Dermis blood vessel endothelial cell (primary cell): ENCODE measurements at regions not wholly inside any gene's neighbourhood (a gene's known extent, or its start where the extent isn't known, plus 50 kb on each side); places are given as distances from the start of the nearest gene placed in this dataset.
"Not testable (repeated sequence)": the region's sequence is repeated elsewhere in the genome, so short reads cannot be mapped to it uniquely, and the experiment has no call there.

Source experiments
- DNase-seq: peaks from one replicate; pipeline ENCODE4 v3.0.0; 2010

DNA sequence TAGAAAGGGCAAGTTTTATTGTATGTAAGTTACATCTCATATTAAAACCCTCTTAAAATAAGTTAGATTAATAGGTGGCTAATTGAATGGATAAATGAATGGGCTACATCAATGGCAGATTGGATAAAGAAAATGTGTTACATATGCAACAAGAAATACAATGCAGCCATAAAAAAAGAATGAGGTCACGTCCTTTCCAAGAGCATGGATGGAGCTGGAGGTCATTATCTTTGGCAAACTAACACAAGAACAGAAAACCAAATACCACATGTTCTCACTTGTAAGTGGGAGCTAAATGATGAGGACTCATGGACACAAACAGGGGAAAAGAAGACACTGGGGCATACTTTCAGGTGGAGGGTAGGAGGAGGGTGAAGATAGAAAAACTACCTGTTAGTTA, 182.2 kb upstream of the GNAI1 start:
- DNase-seq, result no peak

DNA sequence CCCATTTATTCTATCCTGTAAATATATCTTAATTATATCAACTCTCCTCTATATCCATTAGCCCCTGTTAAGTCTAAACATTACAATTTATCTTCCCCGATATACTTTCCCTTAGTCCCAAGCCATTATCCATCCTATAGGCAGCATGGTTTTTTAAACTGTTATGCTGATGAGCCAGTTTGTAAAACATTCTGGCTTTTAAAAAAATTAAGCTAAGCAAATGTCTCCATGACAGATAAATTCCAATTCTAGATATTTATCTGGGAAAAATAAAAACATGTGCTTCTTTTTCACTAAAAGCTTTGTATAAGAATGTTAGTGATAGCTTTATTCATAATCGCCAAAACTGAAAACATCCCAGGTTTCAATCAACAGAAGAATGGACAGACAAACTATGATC, 183.2 kb upstream of the GNAI1 start:
- DNase-seq, result no peak

DNA sequence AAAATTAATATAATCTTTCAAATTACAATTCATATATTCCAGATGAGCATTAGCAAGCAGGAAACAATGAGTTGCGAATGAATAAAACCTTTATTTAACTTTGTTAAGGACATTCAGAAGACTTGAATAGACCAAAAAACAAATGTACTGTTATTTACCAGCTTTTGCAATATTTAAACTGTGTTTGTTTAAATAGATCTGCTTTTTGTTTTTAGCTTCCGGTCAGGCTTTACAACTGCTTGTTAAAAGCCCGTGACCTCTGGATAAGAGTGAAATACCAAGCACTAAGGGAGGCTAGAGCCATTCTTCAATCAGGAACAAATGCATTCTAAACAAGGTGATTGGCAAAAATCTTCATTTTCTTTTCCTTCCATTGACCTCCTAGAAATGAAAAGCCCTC, 184.9 kb upstream of the GNAI1 start:
- DNase-seq, result no peak

DNA sequence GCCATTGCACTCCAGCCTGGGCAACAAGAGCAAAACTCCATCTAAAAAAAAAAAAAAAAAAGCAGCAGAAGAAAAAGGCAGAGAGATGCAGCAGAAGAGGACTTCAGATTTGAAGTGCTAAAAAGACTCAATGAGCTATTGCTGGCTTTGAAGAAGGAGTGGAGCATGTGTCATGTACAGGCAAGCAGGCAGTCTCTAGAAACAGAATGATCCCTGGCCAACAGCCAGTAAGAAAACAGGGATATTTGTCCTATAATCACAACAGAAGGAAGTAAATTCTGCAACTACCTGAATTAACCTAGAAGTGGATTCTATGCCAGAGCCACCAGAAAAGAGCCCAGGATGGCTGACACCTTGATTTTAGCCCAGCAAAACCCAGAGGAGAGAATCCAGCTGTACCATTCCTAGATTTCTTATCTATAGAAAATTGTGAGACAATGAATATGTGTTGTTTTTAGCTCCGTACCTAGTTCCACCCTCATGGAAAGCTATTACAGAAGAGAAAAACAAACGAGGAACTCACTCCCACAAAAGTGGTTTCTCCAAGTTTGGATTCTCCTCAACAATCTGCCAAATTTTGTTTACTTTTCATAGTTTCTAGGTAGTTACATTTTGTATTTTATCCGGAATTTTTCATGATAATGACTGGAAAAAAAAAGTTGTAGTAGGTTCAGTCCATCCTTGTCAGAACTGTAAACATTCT, 198.2 kb upstream of the GNAI1 start:
- no peak for DNase-seq

DNA sequence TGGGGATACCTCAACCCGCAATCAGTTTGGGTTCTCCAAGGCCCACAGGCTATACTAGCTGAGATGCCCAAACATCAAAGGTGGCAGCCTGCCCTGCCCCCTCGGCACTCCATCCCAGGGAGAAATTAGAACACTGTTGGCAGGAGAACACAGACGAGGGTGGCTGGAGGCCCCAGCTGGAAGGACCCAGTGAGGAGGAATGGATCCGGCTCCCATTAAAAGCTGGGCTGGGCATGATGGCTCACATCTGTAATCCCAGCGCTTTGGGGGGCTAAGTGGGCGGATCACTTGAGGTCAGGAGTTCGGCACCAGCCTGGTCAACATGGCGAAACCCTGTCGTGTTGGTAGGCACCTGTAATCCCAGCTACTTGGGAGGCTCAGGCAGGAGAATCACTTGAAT, 199.9 kb upstream of the GNAI1 start:
- DNase-seq, result no peak

DNA sequence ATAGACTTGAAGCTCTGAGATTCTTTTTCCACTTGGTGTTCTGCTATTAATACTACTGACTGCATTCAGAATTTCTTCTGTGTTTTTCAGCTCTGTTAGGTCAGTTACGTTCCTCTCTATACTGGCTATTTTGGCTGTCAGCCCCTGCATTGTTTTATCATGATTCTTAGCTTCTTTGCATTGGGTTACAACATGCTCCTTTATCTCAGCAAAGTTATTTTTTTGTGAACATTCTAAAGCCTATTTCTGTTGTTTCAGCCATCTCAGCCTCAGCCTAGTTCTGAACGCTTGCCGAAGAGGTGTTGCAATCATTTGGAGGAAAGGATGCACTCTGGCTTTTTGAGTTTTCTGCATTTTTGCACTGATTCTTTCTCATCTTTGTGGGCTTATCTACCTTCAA, 201.5 kb upstream of the GNAI1 start:
- DNase-seq, result no peak

DNA sequence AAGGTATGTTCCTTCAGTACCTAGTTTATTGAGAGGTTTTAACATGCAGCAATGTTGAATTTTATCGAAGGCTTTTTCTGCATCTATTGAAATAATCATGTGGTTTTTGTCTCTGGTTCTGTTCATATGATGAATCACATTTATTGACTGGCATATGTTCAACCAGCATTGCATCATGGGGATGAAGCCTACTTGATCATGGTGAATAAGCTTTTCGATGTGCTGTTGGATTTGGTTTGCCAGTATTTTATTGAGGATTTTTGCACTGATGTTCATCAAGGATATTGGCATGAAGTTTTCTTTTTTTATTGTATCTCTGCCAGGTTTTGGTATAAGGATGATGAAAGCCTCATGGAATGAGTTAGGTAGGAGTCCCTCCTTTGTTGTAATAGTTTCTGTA, 204.0 kb upstream of the GNAI1 start:
- no peak for DNase-seq

DNA sequence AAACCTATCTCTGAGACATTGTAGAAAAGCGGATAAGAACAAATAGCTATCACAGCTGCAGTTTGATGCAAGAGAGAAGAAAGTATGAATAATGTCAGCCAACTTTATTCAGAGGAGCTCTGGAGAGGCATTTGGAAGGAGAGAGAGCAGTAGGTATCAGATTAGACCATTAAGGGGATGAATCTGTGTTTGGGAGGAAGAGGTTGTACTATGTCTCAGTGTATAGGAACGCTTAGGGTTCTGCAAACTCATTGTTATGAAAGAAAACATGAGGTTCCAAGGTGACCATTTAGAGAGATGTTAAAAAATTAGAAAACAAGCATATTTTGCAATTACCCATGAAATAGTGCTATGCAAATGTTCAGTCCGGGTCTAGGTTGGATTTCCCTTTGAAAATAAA, 207.5 kb upstream of the GNAI1 start:
- DNase-seq, result no peak

DNA sequence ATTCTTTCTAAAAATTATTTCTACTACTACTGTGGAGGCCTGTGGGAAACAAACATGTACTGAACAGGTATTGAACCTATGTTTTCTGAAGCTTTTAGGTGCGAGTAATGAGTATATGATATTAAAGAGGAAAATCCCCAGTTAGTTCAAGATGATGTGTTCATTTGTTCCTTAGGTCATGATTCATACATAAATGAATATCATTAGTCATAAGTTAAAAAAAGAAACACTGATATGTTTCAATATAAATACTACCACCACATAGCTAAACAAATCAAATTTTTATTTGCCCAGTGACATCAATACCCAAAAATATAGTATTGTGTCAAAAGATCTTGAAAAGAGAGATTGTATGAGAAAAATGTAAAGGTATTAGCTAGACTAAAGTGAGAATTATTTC, 210.7 kb upstream of the GNAI1 start:
- DNase-seq, result no peak

DNA sequence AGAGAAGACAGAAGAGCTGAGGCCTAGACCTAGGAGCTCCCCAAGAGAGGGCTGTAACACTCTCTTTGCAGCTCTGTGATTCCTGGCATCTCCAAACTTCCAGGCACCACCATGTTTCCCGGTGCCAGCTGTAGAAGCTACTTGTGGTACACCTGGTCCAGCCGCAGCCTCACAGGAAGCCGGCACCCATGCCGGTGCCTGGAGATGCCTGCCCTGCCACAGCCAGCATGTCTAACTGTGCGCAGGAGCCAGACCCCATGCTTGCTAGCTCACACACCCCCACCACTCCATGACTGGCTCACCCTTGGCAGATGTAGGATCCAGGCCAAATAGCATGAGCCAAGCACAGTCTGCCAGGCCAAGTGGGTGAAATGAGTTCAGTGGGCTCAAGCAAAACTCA, 211.7 kb upstream of the GNAI1 start:
- DNase-seq, result no peak

DNA sequence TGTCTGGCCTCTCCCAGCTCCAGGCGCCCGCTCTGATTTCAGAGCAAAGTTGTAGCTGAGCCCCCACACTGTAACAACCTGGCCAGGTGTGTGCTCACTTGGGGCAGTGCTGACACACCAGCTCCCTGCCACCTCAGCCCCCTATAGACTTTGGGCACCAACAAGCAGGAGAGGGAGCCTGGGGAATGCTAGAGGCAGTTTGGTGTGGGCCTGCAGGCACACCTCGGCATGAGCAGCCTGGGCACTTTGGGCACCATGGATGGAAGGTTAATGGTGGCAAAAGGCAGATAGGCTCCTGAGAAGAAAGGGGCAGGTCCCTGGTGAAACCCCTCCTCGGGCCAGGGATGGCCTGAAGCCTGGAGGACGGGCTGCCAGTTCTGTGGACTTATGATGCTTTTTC, 212.7 kb upstream of the GNAI1 start:
- DNase-seq, result no peak

DNA sequence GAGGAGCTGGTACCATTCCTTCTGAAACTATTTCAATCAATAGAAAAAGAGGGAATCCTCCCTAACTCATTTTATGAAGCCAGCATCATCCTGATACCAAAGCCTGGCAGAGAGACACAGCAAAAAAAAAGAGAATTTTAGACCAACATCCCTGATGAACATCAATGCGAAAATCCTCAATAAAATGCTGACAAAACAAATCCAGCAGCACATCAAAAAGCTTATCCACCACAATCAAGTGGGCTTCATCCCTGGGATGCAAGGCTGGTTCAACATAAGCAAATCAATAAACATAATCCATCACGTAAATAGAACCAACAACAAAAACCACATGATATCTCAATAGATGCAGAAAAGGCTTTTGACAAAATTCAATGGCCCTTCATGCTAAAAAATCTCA, 216.0 kb upstream of the GNAI1 start:
- not testable (repeated sequence) for DNase-seq

DNA sequence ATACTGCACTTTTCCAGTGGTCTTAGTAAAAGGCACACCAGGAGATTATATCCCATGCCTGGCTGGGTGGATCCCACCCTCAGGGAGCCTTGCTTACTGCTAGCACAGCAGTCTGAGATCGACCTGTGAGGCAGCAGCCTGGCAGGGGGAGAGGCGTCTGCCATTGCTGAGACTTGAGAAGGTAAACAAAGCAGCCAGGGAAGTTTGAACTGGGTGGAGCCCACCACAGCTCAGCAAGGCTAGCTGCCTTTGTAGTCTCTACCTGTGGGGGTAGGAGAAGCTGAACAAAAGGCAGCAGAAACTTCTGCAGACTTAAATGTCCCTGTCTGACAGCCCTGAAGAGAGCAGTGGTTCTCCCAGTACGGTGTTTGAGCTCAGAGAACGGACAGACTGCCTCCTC, 219.3 kb upstream of the GNAI1 start:
- not testable (repeated sequence) for DNase-seq

DNA sequence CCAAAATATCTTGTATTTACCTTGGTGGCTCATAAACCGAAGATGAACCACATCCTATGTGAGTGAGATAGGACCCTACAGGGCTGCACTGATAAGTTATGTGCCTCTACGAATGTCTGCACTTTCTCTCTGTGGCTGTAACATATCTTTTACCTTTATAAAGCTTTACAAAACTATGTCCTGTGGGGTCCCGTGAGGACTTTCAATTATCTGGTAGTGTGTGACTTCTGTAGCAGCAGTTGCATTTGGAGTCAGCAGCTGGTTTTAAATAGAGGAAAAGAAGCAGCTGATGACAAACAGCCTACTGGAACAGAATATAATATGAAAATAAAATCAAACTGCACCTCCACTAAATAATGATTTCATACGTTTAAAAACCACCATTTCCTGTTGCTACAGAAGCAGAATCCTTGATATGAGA, 222.4 kb upstream of the GNAI1 start:
- DNase-seq, result no peak

DNA sequence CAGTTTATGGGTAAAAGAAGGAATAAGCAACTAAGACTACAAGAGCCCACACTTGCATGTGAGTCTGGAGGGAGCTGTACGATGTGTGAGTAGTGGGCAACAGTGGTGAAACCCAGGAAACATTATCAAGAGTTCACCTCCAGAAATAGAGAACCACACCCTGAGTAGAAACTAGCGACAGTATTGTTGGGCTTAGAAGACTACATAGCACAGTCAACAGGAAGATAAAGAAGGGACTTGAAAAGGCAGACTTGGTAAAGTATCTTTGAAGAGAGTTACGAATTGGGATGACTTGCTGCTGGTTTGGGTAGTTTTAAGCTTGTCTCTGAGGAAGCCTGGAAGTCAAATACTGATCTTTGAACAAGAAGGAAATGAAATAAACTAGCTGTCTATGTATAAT, 223.2 kb upstream of the GNAI1 start:
- no peak for DNase-seq

DNA sequence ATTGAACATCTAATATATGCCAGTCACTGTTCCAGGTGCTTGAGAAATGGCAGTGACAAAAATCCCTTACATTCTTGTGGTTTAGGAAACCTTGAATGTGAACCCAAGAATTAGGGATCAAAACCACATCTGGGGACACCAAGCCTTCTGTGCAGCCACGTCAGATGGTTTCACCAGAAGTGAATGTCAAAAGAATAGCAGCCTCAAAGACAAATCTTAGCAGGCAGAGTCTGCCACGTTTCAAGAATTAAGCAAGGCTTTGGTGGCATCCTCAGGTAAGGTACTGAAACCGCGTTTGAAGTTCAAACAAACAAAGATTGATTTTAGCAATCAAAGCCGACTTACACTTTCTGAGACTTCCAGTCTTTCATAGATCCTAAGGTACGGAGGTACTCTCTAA, 225.5 kb upstream of the GNAI1 start:
- DNase-seq, result no peak

DNA sequence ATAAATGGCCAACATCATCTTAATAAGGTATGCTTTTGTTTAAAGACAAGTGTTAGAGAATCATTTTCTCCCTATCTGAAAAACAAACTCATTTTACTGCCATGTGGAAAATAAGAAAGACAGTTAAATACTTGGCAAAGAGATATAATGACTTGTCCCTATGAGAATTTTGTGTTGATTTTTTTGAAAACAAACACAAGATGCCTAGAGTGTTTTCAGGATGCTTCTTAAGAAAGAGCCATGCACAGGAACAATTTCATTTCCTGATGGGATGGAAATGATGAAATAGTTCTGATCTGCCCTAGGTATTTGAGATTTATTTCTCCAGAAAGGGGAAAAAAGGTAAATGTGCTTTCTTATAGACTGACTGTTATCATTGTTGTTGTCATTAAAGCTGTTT, 237.5 kb upstream of the GNAI1 start:
- no peak for DNase-seq

DNA sequence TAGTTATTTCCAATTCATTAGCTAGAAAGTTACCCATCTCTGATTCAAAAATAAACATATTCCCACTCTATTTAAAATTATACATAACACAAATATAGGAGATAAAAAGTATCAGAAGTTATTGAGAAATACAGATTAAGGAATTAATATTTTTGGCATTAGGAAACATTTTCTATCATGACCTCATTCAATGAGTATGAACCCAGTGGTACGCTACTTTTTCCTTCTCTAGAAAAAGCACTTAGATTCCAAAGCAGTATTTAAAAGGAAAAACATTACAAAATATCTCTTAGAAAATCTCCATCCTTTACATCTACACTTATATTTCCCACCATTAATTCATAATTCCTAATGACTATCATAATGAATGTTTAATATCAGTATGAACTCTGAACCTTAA, 240.6 kb upstream of the GNAI1 start:
- DNase-seq, result no peak

DNA sequence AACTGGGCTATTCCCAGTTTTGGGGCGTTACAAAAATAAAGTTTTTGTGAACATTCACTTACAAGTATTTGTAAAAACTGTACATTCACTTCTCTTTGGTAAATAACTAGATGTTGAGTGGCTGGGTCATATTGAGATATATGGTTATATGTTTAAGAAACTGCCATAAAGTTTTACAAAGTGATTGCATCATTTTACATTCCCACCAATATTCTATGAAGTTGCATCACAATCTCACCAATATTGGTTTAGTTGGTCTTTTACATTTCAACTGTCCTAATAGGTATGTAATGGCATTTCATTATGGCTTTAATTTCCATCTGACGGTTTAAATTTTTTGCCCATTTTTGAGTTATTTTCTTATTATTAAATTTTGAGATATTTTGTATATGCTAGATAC, 251.7 kb upstream of the GNAI1 start:
- DNase-seq, result no peak

DNA sequence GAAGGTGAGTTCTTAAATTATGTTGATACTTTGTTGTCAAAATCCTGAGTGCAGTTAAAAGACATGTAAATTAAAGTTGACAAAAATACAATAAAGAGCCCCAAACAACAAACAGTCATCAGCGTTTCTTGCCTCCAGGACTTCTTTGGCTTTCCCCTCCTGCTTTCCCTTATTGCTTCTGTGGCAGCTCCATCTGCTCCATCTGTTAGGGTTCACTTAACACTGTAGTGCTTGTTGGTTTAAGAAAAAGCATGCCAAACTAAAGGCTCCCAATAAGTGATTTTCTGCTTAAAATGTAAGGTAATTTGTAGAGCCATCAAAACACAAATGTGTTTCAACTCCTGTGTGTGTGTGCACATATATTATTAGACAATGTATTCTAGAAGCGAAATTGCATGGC, 254.3 kb upstream of the GNAI1 start:
- DNase-seq, result no peak

DNA sequence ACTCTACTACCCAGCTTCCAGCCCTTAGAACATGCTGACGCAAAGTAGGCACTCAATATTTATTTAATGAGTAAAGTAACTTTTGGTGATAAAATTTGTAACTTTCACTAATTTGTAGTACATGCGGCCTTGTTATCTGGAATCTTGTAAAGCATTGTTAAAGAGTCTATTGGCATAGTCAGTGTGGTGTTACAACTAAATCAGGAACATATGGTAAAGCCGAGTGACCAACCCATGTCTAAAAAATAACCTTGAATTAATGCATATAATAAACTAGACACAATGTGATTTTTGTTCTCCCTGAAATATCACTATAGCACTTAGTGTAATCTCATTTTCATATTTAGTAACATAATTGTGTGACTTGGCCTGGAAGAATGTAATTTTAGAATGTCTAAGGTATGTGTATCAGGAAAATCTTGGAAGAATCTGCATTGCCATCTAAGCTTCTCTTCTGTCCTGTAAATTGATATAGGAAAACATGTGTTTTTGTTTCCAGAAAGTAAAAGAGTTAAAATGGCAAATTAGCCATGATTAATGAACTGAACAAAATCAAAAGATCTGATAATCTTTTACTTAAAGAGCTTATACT, 256.7 kb upstream of the GNAI1 start:
- DNase-seq, result no peak

DNA sequence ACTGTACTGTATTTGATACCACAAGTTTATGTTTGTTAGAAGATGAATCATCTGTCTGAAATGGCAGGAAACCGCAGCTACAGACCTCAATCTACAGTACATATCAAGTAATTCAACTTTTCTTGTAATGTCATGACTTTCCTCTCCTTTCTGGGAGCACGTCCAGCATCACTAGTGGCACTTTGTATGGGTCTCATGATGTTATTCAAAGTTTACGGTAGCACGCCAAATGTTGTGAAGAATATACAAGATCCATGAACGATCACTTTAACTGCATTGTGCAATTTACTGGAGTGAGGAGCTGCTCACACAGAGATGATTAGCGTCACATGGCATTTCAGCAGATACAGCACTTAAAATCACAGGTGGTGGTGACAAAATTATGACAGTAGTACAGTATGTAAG, 257.8 kb upstream of the GNAI1 start:
- no peak for DNase-seq

DNA sequence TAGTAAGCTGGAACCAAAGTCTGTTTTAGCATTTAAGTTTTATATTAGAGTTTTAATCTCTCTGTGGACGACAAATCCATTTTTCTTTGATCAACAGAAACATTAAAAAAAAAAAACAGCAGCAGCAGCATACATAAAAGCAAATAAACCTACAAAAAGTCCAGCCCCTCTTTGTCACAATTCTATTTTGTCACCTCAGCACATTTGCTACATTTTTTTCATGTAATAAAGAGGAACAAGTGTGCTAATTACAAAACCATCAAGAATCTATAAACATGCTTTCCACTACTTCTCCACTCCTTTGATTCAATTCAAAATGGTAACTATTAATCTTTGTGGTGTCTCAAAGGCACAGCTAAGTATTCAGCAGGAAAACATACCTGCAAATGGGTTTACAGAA, 259.8 kb upstream of the GNAI1 start:
- no peak for DNase-seq

DNA sequence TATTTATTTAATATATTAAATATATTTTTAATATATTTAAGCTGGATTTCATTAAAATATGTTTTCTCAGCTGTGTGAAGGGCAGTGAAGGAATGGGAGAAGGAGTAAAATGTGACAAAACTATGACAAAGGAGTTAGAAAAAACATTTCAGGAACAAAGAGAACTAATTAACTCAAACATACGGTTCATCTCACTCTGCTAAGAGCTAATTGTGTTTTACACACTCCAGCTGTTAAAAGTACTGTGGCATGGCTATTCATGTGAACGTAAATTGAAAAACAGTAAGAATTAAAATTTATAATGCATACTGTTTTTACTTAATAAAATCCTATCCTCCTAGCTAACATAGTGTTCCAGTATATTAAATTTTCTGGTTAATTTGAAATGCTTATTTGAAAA, 262.5 kb upstream of the GNAI1 start:
- DNase-seq, result no peak

DNA sequence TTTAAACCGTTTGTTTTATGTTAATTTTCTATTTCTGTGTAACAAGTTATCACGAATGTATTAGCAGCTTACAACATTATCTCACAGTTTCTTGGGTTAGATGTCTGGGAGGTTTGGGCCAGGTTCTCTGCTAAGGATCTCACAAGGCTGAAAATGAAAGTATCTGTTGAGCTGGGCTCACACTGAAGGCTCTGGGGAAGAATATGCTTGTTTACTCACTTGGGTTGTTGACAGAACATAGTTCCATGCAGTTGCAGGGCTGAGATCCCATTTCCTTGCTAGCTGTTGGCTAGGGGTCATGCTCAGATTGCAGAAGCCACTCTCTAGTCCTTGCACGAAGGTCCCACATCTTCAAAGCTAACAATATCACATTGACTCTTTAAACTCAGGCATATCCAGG, 266.6 kb upstream of the GNAI1 start:
- no peak for DNase-seq
